HG02642 (cell line): ENCODE measurements at regions not wholly inside any gene's neighbourhood (a gene's known extent, or its start where the extent isn't known, plus 50 kb on each side); places are given as distances from the start of the nearest gene placed in this dataset.
"Not testable (repeated sequence)": the region's sequence is repeated elsewhere in the genome, so short reads cannot be mapped to it uniquely, and the experiment has no call there.

Source experiments
- ATAC-seq: cut with Tn5 transposase; IDR thresholded peaks from one replicate; pipeline ENCODE4 v1.9.1; 2021; ENCODE audit warnings: mild to moderate bottlenecking; ENCODE audit not compliant: unreplicated experiment, poor library complexity

DNA sequence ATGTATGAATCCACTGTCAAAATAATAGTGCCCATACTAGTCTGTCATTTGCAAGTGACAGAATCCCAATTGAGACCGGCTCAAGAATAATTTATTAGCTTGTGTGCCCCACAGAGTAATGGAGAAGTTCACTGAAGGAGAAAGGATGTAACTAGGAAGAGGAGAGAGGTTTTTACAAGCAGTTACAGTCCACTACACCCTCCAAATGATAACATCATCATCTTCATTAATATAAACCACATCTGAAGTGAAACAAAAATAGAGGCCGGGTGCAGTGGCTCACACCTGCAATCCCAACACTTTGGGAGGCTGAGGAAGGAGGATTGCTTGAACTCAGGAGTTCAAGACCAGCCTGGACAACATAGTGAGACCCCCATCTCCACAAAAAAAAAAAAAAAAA lies 226.8 kb downstream of the SKIDA1 start:
- ATAC-seq: no peak

DNA sequence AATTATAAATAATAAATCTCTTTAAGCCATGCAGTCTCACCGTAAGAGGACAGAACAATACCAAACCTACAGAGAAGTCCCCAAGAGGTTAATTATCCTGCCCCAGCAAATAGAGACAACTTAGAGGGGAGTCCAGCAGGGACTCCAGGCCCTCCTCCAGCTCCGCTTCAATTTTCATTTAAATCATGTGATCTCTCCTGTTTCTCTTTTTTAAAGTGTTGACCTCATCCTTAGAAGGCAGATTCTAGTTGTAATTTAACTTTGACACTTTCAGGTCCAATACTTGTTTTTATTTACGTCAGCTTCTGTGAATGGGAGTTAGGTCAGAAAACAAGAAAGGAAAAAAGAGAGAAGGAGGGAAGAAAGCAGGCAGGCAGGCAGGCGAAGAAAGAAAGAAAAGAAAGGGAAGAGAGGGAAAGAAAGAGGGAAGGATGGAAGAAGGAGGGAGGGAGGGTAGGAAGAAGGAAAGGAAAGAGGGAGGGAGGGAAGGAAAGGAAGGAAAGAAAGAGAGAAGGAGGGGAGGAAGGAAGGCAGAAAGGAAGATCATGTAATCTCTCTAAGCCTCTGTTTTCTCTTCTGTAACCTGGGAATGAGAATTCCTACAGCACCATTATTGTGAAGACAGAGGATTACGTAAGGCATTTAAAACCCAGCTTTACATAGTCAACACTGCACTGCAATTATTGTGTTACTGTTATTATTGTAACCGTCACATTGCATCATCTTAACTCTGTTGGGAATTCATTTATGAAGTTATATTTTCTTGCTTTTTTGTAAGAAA lies 227.7 kb downstream of the SKIDA1 start:
- ATAC-seq: no peak

DNA sequence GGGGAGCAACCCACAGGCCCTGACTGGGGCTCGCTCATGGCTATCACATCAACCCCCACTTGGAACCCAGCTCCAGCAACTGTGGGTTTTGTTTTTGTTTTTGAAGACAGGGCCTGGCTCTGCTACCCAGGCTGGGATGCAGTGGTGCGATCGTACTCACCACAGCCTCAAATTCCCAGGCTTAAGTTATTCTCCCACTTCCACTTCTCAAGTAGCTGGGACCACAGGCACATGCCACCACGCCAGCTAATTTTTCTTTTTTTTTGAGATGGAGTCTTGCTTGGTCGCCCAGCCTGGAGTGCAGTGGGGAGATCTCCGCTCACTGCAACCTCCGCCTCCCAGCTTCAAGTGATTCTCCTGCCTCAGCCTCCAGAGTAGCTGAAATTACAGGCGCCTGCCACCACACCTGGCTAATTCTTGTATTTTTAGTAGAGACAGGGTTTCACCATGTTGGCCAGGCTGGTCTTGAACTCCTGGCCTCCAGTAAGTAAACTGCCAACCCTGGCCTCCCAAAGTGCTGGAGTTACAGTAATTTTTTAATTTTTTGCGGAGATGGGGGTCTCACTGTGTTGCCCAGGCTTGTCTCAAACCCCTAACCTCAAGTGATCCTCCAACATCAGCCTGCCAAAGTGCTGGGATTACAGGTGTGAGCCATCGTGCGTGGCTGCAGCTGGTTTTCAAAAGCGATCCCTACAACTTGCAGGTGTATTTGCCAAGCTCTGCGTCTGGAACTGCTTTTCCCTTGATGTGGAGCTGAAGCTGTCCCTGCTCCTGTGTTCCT lies 228.7 kb downstream of the SKIDA1 start:
- no peak for ATAC-seq

DNA sequence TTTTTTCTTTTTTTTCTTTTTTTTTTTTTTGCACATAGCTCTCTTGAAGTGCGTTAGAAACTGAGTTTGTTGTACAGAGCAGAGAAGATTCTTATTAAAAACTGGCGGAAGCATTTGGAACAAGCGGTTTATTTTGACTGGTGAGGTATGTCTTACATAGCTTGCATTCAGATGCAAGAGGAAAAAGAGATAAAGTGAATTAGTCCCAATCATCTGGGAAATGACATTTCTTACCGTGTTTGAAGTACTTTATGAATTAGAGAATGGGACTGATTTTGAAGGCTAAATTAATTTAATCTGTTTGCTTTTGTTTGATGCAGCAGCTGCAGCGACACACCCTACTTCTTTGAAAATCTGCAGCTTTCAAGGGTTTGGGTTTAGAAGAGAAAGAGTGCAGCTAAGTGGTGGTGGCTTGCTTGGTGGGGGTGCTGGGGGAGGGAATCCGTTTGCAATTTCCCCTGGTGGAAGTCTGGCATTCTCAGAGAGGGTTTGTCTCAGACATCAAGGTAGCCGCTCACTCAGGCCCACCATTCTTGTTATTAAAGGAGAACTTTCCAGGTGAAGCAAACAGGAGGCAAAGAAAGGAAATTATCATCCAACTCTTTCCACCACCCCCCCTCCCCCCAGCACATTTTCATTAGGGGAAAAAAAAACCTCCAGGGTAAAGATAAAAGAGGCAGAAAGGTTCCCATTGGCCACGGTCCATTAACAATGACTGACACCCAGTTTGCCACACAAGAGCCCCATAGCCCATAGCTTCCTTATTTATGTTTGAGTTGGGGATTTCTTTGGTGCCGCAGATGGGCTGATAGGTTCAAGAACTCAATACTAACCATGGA lies 231.7 kb downstream of the SKIDA1 start:
- no peak for ATAC-seq

DNA sequence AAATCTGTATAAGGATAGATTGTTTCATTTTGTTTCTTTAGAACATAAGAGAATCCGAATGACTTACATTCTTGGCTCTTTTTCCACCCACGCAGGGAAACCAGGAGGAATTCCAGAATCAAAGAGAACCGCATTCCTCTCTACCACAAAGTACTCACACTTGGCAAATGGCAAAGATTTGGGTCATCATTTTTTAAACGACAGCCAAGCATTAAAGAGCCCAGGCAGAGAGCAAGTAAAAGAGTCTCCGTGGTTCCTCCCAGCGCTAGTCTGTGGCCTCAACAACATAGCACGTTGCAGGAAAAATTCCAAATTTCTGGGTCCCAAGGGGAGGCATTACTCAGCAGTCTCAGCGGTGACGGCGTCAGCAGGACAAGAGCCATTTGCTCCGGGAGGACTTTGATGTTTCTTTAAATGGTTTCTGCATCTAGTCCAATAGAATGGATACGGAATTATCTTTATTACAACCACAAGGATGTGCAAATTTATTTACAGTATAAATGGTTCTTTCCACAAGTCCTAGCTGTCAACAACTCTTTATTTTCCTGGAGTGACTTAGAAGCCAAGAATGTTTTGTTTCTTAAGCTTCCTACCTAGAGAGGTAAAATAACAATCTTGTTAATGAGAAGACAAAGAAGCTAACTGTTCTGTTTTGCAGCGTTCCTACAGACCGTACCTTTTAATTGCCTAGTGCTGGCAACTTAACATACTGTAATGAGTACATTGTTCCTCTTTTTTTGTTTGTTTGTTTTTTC lies 232.5 kb downstream of the SKIDA1 start:
- ATAC-seq: no peak

DNA sequence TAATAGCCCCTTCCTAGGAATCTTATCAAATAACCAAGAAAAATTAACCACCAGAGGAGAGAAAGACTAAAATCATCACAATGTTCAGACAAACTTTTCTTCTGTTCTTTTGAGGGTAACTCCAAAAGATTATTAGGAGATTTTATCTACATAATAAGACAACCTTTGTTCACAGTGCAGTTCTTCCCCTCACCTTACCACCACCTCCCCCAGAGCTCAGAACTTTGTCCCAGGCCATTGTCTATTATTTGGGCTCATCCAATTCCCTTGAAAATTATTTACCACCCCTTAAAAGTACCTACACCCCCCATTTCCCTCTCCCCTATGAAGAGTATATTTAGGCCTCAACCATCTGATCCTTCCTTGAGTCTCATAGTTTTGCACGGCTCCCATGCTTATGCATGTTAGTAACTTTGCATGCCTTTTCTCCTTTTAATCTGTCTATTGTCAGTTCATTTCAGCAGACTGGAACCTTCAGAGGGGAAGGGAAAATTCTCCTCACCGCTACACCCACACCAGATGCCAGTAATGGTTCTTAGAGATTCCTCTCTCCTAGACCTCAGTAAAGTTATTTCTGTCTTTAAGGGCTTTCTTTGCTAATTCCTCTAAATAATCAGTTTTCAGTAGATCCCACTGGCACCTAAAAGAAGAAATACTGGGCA lies 234.9 kb downstream of the SKIDA1 start:
- ATAC-seq: no peak

DNA sequence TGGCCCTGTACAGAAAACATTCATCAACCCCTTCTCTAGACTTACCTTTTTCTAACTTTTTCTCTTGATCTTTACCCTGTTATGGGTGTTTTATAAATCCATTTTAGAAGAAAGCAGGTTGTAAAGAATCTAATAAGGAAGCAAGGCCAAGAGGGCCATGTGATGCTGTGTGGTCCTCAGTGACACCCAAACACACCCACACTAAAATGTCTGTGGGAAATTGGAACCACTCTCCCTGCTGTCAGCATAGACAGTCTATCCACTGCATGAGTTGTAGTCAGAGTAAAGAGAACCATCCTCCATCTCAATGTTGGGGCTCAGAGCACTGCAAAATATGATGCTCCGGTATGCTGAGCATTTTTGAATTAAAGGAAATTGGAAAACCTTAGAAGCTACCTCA lies 235.5 kb downstream of the SKIDA1 start:
- no peak for ATAC-seq

DNA sequence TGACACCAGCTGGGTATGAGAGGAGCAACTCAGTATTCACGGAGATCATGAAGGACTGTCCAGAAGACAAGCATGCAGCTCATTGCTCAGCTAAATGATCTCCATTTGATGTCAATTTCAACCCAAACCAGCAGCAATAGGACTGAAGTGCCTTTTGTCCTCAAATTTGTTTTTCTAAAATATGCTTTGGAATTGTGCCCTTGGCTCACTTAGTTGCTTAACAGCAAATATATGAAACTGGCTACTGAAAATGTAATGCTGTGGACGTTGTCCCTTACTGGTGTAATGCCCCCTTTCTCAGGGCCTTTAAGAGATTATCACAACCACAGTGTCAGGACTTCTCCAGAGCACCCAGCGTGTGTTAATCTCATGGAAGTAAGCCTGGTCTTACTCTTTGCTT lies 236.2 kb downstream of the SKIDA1 start:
- ATAC-seq: no peak

DNA sequence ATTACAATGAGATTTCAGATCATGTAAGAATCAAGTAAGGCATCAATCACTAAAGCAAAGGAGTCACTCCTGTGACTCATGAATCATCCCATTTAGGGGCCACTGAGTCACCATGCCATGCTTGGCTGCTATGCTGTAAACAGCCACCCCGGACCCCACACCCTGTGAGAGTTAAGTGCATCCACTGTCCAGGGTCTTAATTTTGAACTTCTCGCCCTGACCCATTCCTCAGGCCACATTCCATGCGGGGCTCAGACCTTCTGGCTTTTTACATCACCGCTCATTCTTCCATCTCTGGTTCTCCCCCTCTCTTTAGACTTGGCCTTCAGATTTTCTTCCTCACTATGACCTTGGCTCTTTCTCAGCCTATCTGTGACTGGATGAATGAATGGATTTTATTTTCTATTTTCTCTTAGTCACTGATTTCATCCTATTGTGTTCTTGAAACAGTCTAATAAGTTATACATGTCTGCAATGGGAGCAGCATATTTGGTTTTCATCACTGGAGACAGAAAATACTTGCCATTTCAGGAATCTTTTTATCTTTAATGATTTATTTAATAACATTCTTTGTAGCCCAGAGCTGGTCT lies 239.6 kb downstream of the SKIDA1 start:
- ATAC-seq: no peak

DNA sequence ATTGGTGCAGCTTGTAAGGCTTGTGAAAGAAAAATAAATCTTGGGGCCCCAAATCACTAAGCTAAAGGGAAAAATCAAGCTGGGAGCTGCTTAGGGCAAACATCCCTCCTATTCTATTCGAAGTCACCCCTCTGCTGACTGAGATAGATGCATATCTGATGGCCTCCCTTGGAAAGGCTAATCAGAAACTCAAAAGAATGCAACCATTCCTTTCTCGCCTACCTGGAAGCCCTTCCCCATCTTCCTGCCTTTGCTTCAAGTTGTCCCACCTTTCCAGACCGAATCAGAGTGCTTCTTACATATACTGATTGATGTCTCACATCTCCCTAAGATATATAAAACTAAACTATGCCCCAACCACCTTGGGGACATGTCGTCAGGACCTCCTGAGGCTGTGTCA lies 240.3 kb downstream of the SKIDA1 start:
- ATAC-seq: no peak

DNA sequence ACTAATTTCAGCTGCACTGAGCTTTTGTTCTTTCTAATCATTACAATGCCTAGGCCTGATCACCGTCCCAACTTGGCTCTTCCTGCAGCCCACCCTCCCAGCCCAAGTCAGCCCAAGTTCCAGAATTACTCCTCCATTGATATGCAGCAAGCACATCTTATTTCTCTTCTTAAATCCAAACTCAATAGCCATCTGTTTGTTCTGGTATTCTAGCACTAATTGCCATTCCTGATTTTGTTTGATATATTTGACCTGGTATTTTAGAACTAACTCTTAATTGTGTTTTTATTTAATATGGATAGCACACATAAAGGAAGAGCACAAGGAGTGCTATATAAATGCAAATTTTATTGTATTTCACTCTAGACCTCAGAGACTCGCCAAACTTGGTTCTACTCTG lies 241.2 kb downstream of the SKIDA1 start:
- ATAC-seq: no peak

DNA sequence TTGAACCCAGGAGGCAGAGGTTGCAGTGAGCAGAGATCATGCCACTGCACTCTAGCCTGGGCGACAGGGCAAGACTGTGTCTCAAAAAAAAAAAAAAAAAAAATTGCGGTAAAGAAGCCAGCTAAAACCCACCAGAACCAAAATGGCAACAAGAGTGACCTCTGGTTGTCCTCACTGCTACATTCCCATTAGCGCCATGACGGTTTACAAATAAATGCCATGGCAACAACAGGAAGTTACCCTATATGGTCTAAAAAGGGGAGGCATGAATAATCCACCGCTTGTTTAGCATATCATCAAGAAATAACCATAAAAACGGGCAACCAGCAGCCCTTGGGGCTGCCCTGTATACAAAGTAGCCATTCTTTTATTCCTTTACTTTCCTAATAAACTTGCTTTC lies 242.4 kb downstream of the SKIDA1 start:
- not testable (repeated sequence) for ATAC-seq

DNA sequence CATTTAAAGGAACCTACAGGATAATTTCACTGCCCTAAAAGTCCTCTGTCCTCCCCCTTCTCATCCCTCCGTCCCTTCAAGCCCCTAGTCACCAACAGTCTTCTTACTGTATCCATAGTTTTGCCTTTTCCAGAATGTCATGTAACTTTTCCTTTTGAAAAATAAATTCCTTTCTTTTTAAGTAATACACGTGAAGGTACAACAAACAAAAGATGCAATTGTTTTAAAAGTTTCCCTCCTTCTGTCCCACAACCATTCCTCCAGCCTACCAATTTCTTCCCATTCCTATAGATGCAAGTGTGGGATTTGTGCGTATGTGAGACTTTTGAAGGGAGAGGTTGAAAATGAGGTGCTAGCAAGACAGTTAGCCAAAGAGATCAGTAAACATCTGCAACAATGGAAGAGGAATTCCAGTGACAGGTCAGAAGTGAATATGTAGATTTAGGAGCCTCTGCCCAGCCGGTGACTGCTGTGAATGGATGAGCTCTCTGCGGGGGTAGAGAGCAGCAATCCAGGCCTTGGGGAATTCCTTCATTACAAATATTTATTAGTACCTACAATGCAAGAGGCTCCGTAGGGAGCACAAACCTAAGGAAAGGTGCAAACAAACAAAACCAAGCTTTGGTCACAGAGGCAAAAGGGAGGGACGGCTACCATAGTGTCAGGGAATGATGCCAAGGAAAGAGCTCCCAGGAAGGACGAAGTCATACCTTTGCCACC lies 243.6 kb downstream of the SKIDA1 start:
- ATAC-seq: no peak

DNA sequence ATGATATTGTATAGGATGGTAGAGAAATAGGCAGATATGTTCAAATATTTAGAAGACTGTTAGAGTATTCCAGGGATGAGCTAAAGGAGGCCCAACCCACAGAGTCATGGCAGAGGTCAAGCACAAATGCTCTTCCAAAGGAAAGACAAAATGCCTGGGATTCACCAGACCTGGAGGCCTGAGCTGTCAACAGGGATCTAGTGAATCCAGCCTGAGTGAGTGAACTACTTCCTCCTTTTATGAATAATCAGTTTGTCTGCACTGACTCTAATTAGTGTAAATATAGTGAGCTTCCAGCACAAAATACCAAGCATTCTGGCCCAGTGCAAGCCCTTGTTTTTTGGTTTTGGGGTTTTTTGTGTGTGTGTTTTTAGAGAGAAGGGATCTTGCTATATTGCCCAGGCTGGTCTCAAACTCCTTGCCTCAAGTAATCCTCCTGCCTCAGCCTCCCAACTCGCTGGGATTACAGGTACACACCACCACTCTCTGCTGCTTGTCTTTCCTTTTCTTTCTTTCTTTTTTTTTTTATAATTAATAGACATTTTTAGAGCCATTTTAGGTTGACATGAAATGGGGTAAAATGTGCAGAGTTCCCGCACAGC lies 244.4 kb downstream of the SKIDA1 start:
- ATAC-seq: no peak

DNA sequence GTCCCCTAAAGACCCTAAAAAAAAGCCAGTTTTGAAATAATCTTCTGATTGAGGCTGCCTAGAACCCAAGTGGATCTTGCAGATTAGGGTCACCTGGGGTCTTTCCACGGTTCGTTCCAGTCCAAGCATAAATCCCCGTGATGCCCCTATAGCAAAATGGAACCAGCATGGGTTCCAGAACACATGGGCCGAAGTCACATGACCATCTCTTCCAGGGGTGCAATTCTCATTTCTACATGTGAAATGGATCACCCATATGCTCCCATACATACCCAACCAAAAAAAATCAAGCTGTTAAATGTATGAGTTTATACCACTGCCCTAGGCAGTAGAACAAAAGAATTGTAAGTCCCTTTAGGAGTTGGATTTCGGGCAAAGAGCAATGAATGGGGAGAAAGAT lies 245.4 kb downstream of the SKIDA1 start:
- no peak for ATAC-seq

DNA sequence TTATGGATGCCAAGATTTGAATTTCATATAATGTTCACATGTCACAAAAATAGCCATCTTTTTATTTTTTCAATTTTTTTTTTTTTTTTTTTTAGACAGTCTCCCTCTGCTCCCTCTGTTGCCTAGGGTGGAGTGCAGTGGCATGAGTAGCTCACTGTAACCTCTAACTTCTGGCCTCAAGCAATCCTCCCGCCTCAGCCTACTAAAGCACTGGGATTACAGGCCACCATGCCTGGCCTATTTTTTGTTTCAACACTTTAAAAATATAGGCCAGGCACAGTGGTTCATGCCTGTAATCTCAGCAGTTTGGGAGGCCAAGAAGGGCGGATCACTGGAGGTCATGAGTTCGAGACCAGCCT lies 246.3 kb downstream of the SKIDA1 start:
- ATAC-seq: no peak

DNA sequence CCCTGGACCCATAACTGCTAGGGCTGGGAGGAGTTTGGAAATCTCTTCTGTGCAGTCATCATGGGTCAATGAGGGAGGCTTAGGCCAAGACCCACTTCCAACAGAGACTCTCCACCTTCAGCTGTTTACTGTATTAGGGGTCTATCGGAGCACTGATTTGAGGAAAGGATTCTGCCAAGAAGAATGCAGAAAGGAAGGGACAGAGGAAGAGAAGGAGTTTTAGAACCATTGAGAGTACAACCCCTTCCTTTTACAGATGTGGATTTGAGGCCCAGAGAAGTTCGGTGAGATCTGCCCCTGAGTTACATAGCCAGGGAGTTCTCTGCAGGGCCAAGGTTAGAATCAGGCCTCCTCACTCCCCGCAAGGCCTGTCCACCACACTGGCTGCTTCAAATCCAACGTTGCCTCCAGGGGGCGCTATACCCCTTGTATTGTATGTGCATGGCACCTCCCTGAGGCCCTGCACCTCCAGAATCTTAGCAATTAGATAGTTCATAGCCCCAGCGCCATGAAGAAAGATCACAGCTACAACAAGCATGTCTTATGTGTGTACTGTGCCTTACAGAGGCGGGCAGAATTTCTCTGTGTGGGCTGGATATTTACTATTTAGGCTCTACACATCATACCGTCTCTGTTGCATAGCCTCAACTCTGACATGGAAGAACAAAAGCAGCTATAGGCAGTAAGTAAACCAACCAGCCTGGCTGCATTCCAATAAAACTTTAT lies 246.8 kb downstream of the SKIDA1 start:
- peak; percentile 92 for ATAC-seq
